ENCODE measurements at regions not wholly inside any gene's neighbourhood (a gene's known extent, or its start where the extent isn't known, plus 50 kb on each side); places are given as distances from the start of the nearest gene placed in this dataset.
"Not testable (repeated sequence)": the region's sequence is repeated elsewhere in the genome, so short reads cannot be mapped to it uniquely, and the experiment has no call there.

DNA sequence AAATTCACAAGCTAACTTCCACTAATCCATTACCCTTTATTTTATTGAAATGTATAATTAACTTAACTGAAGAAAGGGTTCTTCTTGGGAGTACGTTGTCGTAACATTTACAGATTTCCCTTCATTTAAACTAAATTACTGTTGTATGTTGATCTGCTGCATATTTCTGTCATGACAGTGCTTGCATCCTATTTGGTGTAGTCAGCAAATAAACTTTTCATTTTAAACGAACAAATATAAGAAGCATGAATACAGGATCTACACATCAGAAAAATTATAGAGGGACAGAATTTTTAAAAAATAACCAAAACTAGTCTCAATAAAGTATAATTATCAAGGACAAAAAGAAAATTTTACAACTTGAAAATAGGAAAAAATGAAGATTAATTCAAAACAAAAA lies 66.5 kb upstream of the ZNF267 start:
- Histone ChIP-seq H3K36me3 (replicated peaks in 1 of 2) (no peaks in the 10 kb centered on the region), H3K4me3 (no peak overlapping the region), H3K9me3 (replicated peaks in 1 of 3) (no peaks in the 10 kb centered on the region), H3K27ac (no peak overlapping the region), H3K4me1 (replicated peaks in 1 of 2) (no peaks in the 10 kb centered on the region), H3K27me3 (no peaks in the 10 kb centered on the region)
- DNase-seq: no peak
- intact Hi-C loops (cut with DNase I): no loop called here
- 74 to 83% (median 78%) methylated on average over 3 of the region's 3 CpGs for WGBS, 4 donors
- no peak for TF ChIP-seq POLR2A (IDR thresholded peaks at IDR 0.05)
- TF ChIP-seq, protein P1, sequence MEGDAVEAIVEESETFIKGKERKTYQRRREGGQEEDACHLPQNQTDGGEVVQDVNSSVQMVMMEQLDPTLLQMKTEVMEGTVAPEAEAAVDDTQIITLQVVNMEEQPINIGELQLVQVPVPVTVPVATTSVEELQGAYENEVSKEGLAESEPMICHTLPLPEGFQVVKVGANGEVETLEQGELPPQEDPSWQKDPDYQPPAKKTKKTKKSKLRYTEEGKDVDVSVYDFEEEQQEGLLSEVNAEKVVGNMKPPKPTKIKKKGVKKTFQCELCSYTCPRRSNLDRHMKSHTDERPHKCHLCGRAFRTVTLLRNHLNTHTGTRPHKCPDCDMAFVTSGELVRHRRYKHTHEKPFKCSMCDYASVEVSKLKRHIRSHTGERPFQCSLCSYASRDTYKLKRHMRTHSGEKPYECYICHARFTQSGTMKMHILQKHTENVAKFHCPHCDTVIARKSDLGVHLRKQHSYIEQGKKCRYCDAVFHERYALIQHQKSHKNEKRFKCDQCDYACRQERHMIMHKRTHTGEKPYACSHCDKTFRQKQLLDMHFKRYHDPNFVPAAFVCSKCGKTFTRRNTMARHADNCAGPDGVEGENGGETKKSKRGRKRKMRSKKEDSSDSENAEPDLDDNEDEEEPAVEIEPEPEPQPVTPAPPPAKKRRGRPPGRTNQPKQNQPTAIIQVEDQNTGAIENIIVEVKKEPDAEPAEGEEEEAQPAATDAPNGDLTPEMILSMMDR (IDR thresholded peaks at IDR 0.05): no peak

DNA sequence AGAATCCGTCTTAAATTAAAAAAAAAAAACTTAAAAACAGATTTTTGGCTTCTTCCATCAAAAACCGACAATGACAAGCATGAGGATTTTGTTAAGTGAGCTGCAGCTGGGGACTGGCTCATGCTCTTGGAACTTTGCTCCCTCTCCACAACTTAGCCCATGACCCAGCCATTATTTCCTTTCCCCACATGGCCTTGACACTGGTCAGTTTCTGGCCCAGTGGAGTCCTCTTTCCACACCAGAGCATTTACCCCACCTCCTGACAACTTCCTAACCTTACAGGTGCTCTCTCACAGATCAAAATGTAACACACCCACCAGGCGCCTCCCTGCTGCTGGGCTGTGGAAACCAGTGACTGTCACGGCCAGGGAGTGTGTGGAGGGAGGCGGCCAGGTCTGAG lies 62.7 kb upstream of the ZNF267 start:
- Histone ChIP-seq H3K4me3 (no peak overlapping the region), H3K27me3 (no peaks in the 10 kb centered on the region), H3K36me3 (replicated peaks in 1 of 2) (no peaks in the 10 kb centered on the region), H3K9me3 (replicated peaks in 1 of 3) (no peaks in the 10 kb centered on the region), H3K27ac (no peak overlapping the region), H3K4me1 (replicated peaks in 1 of 2) (no peaks in the 10 kb centered on the region)
- WGBS, 4 donors: 32 to 52% (median 46%) methylated on average over 4 to 5 of the region's 5 CpGs
- DNase-seq: no peak
- TF ChIP-seq, protein P1 (IDR thresholded peaks at IDR 0.05): no peak
- no peak for TF ChIP-seq POLR2A (IDR thresholded peaks at IDR 0.05)
- intact Hi-C loops (cut with DNase I): no loop called here

DNA sequence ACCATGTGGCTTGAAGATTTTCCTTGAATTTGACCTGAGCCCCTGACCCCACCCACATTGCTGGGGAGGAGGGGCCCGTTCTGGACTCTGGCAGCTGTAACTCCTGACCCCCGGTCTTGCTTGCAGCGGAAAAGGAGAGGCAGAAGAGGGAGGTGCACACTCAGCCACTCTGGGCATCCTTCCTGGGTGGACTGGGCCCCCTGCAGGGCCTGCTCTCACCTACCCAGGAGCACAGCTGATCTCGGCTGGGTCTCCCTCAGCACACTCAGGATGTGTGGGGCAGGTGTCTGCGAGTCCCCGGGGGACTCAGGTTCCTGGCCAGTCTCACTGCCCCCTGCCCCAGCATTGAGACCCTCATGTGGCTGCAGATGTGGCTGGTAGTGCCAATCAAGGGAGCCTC lies 57.5 kb upstream of the ZNF267 start:
- H3K36me3 ChIP-seq (replicated peaks in 1 of 2); H3K27me3 ChIP-seq; DNase-seq; H3K4me1 ChIP-seq (replicated peaks in 1 of 2); H3K27ac ChIP-seq; H3K9me3 ChIP-seq (replicated peaks in 1 of 3); H3K4me3 ChIP-seq; intact Hi-C loops (cut with DNase I): not testable (repeated sequence)
- 57 to 76% (median 63%) methylated on average over 3 of the region's 6 CpGs; no CpG with 5 or more reads in 1 of the 4 donors for WGBS, 4 donors

DNA sequence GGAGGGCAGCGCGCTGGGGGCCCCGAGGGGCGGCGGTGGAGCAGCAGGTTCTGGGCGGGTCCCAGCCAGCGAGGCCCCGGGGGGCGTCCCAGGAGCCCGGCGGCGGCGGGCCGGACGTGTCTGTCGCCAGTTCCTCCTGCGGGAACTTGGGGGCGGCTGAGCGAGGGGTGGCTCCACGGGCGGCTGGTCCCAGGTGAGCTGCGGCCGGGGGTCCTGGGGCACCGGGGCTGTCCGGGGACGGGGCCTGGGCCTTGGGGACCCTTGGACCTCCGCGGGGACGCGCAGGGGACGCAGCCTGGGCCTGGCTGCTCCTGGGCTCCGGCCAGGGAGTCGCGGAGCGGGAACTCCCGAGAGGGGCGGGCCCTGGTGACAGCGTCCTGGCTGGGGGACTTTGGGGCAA lies 54.2 kb upstream of the ZNF267 start:
- Histone ChIP-seq H3K9me3 (replicated peaks in 1 of 3) (no peaks in the 10 kb centered on the region), H3K36me3 (replicated peaks in 1 of 2) (no peaks in the 10 kb centered on the region), H3K27ac (no peak overlapping the region), H3K4me3 (no peak overlapping the region), H3K27me3 (peaks cover 10% of the 10 kb centered on the region), H3K4me1 (replicated peaks in 1 of 2) (no peaks in the 10 kb centered on the region)
- TF ChIP-seq POLR2A (IDR thresholded peaks at IDR 0.05): no peak
- TF ChIP-seq, protein P1 (IDR thresholded peaks at IDR 0.05): no peak
- 19 to 45% (median 23%) methylated on average over 2 to 38 of the region's 38 CpGs for WGBS, 4 donors
- intact Hi-C loops (cut with DNase I): no loop called here
- no peak for DNase-seq

DNA sequence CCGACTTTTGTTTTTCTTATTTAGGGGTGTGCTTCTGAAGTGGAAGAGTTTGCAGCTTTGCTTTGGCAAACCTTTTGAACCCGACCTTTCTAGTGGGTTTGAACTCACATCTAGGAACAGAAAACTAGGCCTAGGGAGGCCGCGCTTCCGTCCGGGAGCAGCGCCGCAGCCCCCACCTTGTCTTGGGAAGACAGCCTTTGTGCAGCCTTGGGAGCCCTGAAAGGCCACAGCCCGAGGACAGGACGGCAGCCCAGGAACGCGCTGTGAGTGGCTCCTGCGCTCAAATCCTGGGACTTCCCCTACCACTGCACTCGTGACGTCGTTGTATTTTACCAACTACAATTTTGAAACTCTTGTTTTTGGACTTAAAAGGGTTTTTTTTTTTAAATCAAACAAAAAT lies 53.7 kb upstream of the ZNF267 start:
- TF ChIP-seq POLR2A (IDR thresholded peaks at IDR 0.05): no peak
- TF ChIP-seq, protein P1 (IDR thresholded peaks at IDR 0.05): no peak
- Histone ChIP-seq H3K36me3 (replicated peaks in 1 of 2) (no peaks in the 10 kb centered on the region), H3K27ac (no peak overlapping the region), H3K27me3 (peaks cover 10% of the 10 kb centered on the region), H3K4me1 (replicated peaks in 1 of 2) (no peaks in the 10 kb centered on the region), H3K9me3 (replicated peaks in 1 of 3) (no peaks in the 10 kb centered on the region), H3K4me3 (no peak overlapping the region)
- WGBS, 4 donors: 63 to 76% (median 65%) methylated on average over 10 to 16 of the region's 16 CpGs
- intact Hi-C loops (cut with DNase I): no loop called here
- no peak for DNase-seq

Small RNA genes in the stretch of these regions (small RNA-seq; reads per million reads assigned to genes)
- 0 reads per million in 2 donors for gene AC074050.1
